HG03045 (cell line): ENCODE measurements at regions not wholly inside any gene's neighbourhood (a gene's known extent, or its start where the extent isn't known, plus 50 kb on each side); places are given as distances from the start of the nearest gene placed in this dataset.

ENCODE experiments used
- ATAC-seq: cut with Tn5 transposase; IDR thresholded peaks from one replicate; pipeline ENCODE4 v1.9.1; 2021; ENCODE audit warnings: mild to moderate bottlenecking, moderate library complexity; ENCODE audit not compliant: unreplicated experiment

DNA sequence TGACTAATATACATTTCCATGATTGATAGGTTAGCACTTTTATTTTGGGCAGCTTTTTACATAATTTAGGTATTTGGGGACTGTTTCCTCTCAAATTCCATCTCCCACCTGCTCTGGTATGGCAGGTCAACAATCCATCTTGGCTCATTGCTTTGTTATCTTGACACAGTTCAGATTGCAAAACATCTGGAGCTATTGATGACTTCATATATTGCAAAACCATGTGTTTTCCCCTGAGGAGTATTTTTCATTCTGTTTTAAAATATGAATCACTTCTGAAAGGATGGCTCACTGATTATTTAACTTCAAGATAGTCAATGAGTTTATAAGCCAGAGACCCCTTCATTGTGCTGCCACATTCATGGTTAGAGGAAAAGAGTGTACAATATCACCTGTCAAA is 1206.0 kb upstream of the C9orf72 start:
- no peak for ATAC-seq

DNA sequence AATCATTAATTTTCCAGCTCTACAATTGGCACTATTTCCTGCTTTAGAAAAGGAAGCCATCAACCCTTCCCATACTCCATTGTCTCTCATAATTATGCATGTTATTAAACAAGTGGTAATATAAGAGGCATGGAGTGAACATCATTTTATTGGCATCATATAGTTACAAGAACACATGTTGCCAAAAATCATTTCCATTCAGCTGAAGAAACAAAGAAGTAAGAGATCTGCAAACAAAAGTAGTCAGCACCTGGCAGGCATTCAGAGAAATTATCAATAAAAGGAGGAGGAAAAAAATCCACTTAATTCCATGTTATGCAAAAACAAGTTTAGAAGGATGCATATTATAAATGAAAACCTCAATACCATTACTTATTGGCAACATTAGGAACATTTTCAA is 1208.2 kb upstream of the C9orf72 start:
- ATAC-seq = no peak

- ATAC-seq = no peak
Observed at GRCh38 chr9:28782630-28783029, 1209.3 kb upstream of the C9orf72 start.

- ATAC-seq = no peak
Observed at GRCh38 chr9:28792716-28793115, 1219.4 kb upstream of the C9orf72 start.

DNA sequence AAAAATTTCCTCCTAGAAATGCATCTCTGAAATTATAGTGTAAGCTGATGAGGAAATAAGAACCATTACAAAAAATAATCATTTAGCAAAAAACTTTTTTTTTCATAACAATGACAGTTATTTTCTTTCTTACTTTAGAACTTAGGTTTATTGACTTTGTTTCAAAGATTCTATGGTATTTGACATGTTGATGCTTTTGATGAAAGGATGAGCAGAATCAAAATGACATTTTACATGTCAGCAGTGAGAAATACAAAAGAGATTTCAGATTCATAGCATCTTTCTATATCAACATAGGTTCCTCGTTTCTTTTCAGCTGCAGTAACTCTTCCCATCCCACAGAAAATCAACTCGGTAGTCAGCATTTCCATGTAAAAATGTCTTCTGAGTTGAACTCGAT is 1226.6 kb upstream of the C9orf72 start:
- ATAC-seq = no peak

GRCh38 chr9:28801144-28801799 is 1228.0 kb upstream of the C9orf72 start:
- ATAC-seq = no peak

GRCh38 chr9:28805197-28805596 is 1231.9 kb upstream of the C9orf72 start:
- ATAC-seq = no peak

- no peak for ATAC-seq
Observed at GRCh38 chr9:28808042-28808441, 1234.8 kb upstream of the C9orf72 start.

- ATAC-seq = no peak
Observed at GRCh38 chr9:28810388-28811075, 1237.3 kb upstream of the C9orf72 start.

GRCh38 chr9:28820741-28821140 is 1247.5 kb upstream of the C9orf72 start:
- ATAC-seq = no peak

GRCh38 chr9:28821240-28821639 is 1248.0 kb upstream of the C9orf72 start:
- ATAC-seq = no peak

- ATAC-seq = no peak
Observed at GRCh38 chr9:28824432-28824963, 1251.2 kb upstream of the C9orf72 start.

- ATAC-seq = no peak
Observed at GRCh38 chr9:28832168-28832770, 1259.0 kb upstream of the C9orf72 start.

GRCh38 chr9:28834156-28834555 is 1260.9 kb upstream of the C9orf72 start:
- ATAC-seq = no peak

DNA sequence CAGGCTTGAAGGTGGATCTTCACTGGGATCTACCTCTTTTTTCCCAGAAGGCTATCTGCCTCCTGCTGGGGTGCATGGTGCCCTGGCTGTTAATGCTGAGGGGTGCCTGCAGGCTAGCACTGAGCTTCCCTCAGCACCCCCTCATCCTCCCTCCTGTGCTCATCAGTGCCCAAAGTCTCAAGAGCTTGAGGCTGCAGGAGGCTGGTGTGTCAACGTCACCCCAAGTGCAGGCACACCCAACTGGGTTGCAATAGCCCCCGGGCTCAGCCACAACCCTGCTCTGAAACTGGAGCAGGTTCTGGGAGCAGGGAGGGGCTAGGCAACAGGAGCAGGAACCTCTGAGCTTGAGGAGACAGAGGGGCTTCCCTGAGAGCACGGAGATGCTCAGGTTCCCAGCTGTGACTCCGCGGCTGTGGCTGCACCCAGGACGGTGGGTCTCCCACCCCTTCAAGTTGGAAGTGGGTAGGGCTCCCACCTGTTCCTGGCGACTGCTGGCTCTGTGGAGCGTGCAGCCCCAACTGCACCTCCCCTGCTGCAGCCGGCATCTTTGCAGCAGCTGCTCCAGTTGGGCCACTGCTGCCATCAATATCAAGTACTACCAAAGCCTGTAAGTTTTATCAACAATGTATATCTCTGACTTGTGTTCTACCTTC is 1266.6 kb upstream of the C9orf72 start:
- no peak for ATAC-seq

DNA sequence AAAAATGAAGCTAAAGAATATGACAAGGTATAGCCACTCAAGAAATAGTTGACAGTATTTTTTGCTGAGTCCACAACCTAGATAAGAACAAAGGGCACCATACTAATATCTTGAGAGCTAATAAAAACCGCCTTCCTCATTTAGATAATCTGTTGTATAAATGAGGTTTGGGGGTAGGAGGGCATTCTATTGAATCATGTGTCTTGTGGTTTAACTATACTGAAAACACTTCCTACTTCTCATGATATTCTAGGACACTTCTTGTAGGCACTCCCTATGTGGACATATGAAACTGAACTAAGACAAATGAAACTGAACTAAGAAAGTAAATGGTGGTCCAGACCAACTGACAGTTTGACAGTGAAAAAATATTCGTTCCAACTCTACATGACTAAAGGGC is 1268.5 kb upstream of the C9orf72 start:
- no peak for ATAC-seq

DNA sequence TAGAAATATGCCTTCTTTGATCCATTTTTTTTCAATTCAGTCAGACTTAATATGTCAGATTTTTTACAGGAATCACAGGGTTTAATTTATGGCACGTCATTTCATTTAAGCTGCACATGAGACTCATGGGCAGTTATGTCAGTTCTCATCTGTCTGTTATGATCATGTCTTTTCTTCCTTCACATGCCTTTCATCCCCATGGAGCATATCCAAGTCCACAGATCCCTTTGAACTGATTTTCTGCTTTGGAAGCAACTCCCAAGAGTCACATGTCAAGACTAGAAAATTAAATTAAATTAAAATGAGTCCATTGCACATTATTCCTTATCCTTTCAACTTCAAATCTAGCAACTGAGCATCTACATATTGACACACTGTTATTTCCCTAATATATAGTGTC is 1274.0 kb upstream of the C9orf72 start:
- ATAC-seq = no peak

DNA sequence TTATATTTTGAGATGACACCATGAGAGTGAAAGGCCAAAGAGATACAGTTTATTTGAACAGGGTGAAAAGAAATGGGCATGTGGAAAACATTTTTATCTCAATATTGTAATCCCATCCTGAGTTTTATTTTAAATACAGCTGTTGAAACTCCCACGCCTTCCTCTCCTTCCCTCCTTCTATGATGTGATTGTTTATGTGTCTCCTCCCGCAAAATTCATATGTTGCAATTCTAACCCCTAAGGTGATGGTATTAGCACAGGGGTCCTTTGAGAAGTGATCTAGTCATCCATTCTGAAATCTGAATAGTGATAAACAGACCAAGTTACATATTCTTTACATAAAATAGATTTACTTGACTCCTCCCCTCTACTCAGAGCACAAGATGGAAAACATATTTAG is 1275.4 kb upstream of the C9orf72 start:
- no peak for ATAC-seq

GRCh38 chr9:28853477-28853876 is 1280.2 kb upstream of the C9orf72 start:
- no peak for ATAC-seq

- ATAC-seq = no peak
Observed at GRCh38 chr9:28866951-28867350, 1293.7 kb upstream of the C9orf72 start.

DNA sequence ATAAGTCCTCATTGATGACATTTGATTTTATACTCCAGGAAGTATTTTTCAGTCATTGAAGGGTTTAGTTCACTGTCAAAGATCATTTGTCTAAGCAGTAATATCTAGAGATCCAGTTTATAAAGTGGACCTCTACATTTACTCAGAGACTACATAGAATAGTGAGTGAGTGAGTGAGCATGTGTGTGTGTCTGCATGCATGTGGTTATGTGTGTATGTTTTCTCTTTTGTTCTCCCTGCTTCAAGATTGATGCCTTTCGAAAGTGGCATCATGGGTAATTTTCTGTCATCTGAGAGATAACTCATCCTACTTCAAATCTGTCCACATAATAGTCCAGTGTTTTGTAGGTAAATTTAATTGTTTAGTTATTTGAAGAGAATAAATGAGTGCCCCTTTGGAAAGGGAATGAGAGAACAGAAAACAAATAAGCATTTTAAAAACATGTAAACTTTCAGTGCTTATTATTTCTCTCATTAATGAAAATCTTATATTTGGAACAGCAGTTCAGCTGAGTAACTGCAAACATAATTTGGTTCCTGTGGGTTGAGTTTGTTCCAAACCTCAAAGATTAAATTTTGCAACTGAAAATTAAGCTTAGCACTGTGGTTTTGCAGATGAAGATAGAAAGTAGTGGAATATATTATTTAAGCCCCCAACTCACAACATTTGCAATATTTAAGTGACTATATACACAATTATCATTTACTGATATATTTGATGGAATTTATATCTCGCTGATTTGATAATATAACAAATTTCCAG is 1295.1 kb upstream of the C9orf72 start:
- ATAC-seq = no peak
